ENCODE measurements at regions not wholly inside any gene's neighbourhood (a gene's known extent, or its start where the extent isn't known, plus 50 kb on each side); places are given as distances from the start of the nearest gene placed in this dataset.
A peak's percentile ranks its signal among the peaks of the same experiment; 100 is the strongest.
"Not testable (repeated sequence)": the region's sequence is repeated elsewhere in the genome, so short reads cannot be mapped to it uniquely, and the experiment has no call there.

- DNase-seq, result no peak
These were observed 80.4 kb upstream of the MEF2A start for GRCh38 chr15:99485153-99485961.

- DNase-seq, result no peak
These were observed 79.8 kb upstream of the MEF2A start for GRCh38 chr15:99485992-99486370.

DNA sequence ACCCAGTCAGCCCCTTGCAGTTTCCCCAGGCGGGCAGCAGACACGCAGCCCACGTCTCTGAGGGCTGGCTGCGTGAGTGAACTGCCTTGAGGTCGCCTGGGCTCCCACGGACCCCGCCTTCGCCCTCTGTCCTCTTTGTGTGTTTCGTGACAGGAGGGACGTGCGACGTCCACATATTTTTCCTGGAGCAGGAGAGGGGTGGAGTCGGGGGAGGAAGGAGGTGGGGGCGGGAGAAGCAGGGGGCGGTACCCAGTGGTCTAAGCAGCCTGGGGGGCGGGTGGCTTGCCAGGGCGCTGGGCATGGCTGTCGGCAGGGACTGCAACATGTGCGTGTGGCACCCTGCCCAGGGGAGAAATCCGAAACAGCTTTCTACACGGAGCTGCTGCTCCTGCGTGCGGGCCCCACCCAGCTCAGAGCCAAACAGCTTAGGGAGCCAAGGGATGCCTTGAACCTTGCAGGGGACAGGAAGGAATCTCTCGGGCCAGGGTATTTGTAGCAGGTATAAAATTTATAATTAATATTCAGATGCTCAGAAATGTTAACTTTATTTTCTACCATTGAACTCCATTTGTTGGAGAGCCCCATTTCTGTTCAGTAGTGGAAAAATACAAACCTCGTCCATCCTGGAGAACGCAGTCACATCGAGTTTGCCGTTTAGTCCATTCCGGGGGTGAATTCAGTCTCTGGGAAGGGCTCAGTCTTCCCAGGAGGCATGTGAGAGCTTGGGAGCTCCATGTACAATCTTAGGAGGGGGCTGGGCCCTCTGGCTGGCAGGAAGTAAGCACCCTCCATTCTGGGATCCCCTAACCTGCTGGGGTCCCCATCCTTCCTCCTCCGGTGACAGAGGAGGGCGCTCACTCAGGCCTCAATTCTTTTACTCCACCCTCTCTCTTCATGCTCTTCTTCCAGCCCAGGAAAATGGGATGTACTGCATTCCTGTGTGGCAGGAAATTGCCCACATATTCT, 79.1 kb upstream of the MEF2A start:
- DNase-seq, result peak in 5 of 14 donors; percentile 49 to 71 (median 51)

- DNase-seq, result no peak
These were observed 78.5 kb upstream of the MEF2A start for GRCh38 chr15:99487337-99487730.

DNA sequence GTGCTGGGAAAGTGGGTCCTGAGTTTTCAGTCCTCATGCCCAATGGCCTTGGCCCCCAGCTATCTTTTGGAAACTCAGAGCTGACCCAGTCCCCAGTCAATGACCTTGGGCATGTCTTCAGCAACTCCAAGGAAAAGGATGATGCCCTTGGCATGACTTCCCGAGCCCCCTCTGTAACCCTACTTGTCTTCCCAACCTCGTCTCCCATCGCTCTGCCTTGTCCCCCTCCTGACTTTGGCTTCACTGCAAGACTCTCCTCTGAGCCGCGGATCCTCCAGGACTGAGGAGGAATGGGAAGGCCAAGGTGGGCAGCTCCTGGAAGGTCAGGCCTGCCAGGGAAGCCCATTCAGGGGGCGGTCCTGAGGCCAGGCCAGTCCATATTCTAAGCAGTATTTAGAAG, 73.5 kb upstream of the MEF2A start:
- no peak for DNase-seq

- no peak for DNase-seq
These were observed 73.1 kb upstream of the MEF2A start for GRCh38 chr15:99492716-99493115.

DNA sequence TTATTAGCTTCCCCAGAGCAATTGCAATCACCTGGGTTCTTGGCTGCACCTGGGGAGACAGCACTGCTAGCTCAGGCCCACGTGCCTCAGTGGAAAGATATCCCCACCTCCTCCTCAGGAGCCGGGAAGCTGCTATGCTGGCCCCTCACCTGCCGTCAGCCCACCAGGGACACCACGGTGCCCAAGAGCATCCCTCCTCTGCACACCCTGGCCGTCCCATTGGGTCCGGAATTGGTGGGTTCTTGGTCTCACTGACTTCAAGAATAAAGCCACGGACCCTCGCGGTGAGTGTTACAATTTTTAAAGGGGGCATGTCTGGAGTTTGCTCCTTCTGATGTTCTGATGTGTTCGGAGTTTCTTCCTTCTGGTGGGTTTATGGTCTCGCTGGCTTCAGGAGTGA, 72.3 kb upstream of the MEF2A start:
- no peak for DNase-seq

DNA sequence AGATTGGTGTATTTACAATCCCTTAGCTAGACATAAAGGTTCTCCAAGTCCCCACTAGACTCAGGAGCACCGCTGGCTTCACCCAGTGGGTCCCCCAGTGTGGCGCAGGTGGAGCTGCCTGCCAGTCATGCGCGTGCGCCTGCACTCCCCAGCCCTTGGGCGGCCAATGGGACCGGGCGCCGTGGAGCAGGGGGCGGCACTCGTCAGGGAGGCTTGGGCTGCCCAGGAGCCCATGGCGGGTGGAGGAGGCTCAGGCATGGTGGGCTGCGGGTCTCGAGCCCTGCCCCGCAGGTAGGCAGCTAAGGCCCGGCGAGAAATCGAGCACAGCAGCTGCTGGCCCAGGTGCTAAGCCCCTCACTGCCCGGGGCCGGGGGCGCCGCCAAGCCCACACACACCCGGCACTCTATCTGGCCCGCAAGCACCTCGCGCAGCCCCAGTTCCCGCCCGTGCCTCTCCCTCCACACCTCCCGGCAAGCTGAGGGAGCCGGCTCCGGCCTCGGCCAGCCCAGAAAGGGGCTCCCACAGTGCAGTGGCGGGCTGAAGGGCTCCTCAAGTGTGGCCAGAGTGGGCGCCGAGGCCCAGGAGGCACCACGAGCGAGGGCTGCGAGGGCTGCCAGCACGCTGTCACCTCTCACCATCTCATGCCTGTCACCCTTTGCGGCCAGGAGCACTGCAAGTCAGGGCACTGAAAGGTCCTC, 71.1 kb upstream of the MEF2A start:
- DNase-seq, result not testable (repeated sequence)

DNA sequence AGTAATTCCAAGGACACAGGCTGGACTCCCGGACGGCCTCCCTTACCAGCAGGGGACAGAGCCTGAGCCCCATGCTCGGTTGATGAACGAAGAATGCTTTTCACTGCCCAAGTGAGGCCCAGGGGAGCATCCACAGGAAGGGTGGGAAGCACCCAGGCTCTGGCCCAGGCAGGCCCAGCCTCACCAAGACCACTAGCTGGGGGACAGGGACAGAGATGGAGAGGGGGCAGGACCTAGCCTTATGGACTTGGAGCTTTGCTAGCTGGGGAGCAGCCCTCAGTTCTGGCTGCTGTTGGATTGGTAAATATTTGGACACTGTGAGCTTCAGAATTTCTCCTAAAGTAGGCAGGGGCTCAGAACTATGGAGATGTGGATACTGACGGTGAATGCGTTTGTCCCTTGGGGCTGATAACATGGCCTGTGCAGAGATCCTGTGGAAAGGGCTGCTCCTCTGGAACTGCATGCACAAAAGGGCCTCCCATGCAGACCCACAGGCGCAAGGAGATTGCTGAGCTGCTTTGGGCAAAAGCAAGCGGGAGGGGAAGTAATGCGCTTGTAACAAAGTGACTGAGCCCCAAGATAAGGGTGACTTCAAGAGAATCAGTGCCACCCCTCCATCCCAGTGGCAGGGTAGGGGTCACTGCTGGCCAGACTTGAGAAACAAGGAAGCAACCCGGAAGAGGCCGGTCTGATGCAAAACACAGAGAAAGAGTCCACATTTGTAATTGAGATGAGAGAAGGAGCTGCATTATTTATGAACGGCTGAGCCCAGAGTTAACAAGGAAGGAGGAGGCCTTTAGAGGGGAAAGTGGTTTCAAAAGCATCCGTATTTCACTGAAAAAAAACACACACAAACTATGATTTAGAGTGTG, 70.1 kb upstream of the MEF2A start:
- no peak for DNase-seq

DNA sequence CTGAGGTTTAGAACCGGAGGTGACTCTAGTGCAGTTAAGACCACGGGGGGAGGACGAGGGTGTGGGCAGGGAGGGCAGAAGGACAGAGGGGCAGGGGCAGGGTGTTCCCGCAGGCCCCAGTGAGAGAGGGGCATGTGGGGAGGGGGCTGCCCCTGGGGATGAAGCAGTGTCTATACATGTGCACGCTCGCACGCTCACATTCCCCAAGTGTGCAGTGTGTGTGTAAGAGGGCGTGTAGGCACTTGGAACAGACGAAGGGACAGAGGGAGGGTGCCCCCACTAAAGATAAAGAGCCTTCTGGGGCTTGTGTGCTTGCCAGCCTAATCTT, 69.5 kb upstream of the MEF2A start:
- no peak for DNase-seq

- peak in 1 of 14 donors; percentile 11 for DNase-seq
These were observed 63.6 kb upstream of the MEF2A start for GRCh38 chr15:99502182-99502581.

DNA sequence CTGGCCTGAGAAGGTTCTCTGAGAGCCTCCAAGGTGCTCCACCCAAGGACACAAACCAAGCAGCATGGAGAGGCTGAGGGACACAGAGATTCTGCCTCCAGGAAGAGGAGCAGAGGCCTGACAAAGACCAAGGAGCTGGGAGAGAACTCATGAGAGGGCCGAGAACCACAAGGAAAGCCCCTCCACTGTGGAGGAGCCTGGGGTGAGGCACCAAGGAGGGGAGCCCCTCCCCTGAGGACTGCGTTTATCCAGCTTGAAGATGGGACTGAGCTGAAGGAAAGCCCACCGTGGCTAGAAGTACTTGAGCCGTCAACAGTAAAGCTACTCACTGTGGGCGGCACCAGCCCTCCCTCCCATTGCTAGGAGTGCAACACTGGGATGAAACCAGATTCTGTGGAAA, 63.1 kb upstream of the MEF2A start:
- no peak for DNase-seq

GRCh38 chr15:99503411-99503810, 62.4 kb upstream of the MEF2A start:
- DNase-seq, result peak in 1 of 14 donors; percentile 64

GRCh38 chr15:99504071-99504822, 61.5 kb upstream of the MEF2A start:
- DNase-seq, result peak in 1 of 14 donors; percentile 30

- peak in 1 of 14 donors; percentile 70 for DNase-seq
These were observed 60.8 kb upstream of the MEF2A start for GRCh38 chr15:99504823-99505551.

- no peak for DNase-seq
These were observed 59.4 kb upstream of the MEF2A start for GRCh38 chr15:99506399-99506798.

DNA sequence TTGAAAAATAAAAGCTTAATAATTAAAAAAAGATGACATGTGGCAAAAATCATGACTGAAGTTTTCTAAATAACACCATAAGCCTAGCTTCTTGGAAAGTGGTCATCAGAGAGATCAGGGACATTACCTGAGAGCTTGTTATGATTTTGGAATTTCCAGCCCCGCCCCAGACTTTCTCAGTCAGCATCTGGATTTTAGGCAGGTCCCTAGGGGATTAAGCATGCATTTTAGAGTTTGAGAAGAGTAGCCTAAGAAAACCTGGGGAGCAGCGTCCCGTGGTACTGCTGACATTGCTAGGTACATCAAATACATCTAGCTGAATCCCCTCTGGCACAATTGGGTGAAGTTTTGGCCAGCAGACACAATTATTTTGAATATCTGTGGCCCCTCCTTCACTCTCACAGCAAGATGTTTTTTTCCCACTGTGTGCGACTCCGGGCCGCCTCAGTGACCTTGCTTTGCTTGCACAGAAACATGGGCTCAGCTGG, 58.7 kb upstream of the MEF2A start:
- DNase-seq, result no peak

DNA sequence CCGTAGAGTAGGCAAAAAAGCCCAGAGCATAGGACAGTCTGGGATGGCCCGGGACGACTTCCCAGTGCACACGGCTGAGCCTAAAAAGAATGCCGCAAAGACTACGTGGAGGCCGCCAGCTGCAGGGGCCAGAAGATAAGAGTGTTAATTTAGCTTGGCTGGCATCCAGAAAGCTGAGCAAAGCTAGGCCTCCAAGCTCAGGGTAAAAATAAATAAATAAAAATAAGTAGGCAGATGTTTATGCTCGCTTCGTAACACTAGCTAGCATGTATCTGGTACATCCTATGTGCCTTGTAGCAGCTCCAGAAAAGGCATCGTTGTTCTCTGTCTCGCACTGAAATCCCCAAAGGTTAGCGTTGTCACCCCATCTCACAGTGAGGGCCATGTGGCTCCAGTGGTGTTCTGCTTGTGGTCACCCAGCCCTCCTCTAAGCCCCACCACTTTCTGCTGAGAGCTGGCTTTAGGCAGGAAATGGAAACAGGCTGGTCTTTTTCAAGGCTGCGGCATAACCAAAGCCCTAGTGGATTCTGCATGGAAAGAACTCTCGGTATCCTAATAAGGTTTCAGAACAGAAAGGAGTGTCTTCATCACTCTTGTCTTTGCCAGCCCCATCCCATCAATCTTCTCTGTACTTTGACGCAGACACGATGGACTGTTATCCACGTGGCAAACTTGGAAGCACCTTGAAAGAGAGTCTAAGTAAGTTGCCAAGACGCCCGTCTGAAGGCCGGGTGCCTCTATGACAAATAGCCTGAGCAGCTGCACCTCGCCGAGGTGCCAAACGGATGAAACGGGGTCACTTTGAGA, 58.1 kb upstream of the MEF2A start:
- peak in 4 of 14 donors; percentile 41 to 80 (median 61) for DNase-seq

DNA sequence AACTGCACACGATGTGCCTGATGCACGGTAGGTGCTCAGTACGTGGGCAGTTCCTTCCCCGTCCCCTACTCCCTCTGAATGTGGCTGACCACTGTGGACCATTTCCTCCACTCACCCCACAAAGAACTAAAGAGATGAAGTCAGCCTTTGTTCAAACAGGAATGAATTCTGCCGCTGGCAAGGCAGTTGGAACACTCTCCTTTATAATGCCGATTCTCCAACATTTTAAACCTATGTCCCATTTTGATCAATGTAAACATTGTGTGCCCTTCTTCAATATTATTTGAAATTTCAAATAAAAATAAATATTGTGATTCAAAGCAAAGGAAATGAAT, 57.5 kb upstream of the MEF2A start:
- DNase-seq, result no peak

GRCh38 chr15:99508852-99509251, 56.9 kb upstream of the MEF2A start:
- DNase-seq, result peak in 2 of 14 donors; percentile 37 to 41

Data from C1 segment of cervical spinal cord (tissue), 14 donors.